Vagina (tissue), 2 donors: ENCODE measurements at regions not wholly inside any gene's neighbourhood (a gene's known extent, or its start where the extent isn't known, plus 50 kb on each side); places are given as distances from the start of the nearest gene placed in this dataset.

Source experiments
- CTCF ChIP-seq, 3 experiments: fragments of 450-650 bp in 2 of 3; fragments of 200-600 bp in 1 of 3; sonication (generic) in 1 of 3; IDR thresholded peaks; one replicate each; pipeline ENCODE4 v1.5.1; 2017 to 2019; ENCODE audit warnings: antibody characterized with exemption in 3 of 3, mild to moderate bottlenecking in 2 of 3, moderate library complexity in 2 of 3
- POLR2A ChIP-seq, 2 donors: fragments of 450-650 bp; IDR thresholded peaks; one replicate each; pipeline ENCODE4 v1.6.1; 2017; ENCODE audit warnings: antibody characterized with exemption in 2 of 2, mild to moderate bottlenecking in 2 of 2, moderate library complexity in 2 of 2
- POLR2AphosphoS5 ChIP-seq, 2 donors: sonication (generic); formaldehyde crosslinking; IDR thresholded peaks; one replicate each; pipeline ENCODE4 v1.9.0; 2017; ENCODE audit warnings: antibody characterized with exemption in 2 of 2, mild to moderate bottlenecking in 2 of 2, low read depth in 1 of 2; ENCODE audit not compliant: insufficient read depth in 1 of 2

GRCh38 chr10:108275895-108276685 is 1111.6 kb upstream of the SORCS1 start:
- no peak for TF ChIP-seq POLR2A (IDR thresholded peaks at IDR 0.05)
- TF ChIP-seq CTCF (IDR thresholded peaks at IDR 0.05) = no peak
- no peak for TF ChIP-seq POLR2AphosphoS5 (IDR thresholded peaks at IDR 0.05; ENCODE audit: insufficient read depth in 1 of 2, low read depth in 1 of 2)
